CD4-positive, alpha-beta T cell treated with Interleukin-21 for 1 hour (primary cell): ENCODE measurements at regions not wholly inside any gene's neighbourhood (a gene's known extent, or its start where the extent isn't known, plus 50 kb on each side); places are given as distances from the start of the nearest gene placed in this dataset.

Source experiments
- DNase-seq: peaks from one replicate; pipeline ENCODE4 v3.0.0-alpha.2; 2020

- no peak for DNase-seq
Observed at GRCh38 chr7:52325237-52325636, 710.2 kb upstream of the POM121L12 start.

- no peak for DNase-seq
Observed at GRCh38 chr7:52323202-52323746, 712.2 kb upstream of the POM121L12 start.

- no peak for DNase-seq
Observed at GRCh38 chr7:52320610-52321009, 714.8 kb upstream of the POM121L12 start.

- no peak for DNase-seq
Observed at GRCh38 chr7:52317921-52318320, 717.5 kb upstream of the POM121L12 start.

GRCh38 chr7:52311886-52312285 is 723.5 kb upstream of the POM121L12 start:
- no peak for DNase-seq

GRCh38 chr7:52309631-52310030 is 725.8 kb upstream of the POM121L12 start:
- DNase-seq: no peak

GRCh38 chr7:52302765-52303520 is 732.5 kb upstream of the POM121L12 start:
- no peak for DNase-seq

GRCh38 chr7:52297128-52297527 is 738.3 kb upstream of the POM121L12 start:
- no peak for DNase-seq

- DNase-seq: no peak
Observed at GRCh38 chr7:52294942-52295341, 740.5 kb upstream of the POM121L12 start.

- DNase-seq: no peak
Observed at GRCh38 chr7:52289247-52289646, 746.2 kb upstream of the POM121L12 start.

GRCh38 chr7:52287698-52288097 is 747.7 kb upstream of the POM121L12 start:
- DNase-seq: no peak

GRCh38 chr7:52285689-52286088 is 749.7 kb upstream of the POM121L12 start:
- DNase-seq: no peak

- DNase-seq: no peak
Observed at GRCh38 chr7:52283335-52283734, 752.1 kb upstream of the POM121L12 start.

GRCh38 chr7:52273685-52274610 is 761.5 kb upstream of the POM121L12 start:
- no peak for DNase-seq

GRCh38 chr7:52271703-52272102 is 763.7 kb upstream of the POM121L12 start:
- no peak for DNase-seq

GRCh38 chr7:52270301-52270700 is 765.1 kb upstream of the POM121L12 start:
- no peak for DNase-seq

GRCh38 chr7:52269669-52270068 is 765.8 kb upstream of the POM121L12 start:
- no peak for DNase-seq

GRCh38 chr7:52261057-52261456 is 774.4 kb upstream of the POM121L12 start:
- DNase-seq: no peak

GRCh38 chr7:52260046-52260665 is 775.3 kb upstream of the POM121L12 start:
- DNase-seq: no peak

- DNase-seq: no peak
Observed at GRCh38 chr7:52257890-52258289, 777.5 kb upstream of the POM121L12 start.

GRCh38 chr7:52254396-52255010 is 780.9 kb upstream of the POM121L12 start:
- no peak for DNase-seq

- DNase-seq: no peak
Observed at GRCh38 chr7:52253953-52254352, 781.5 kb upstream of the POM121L12 start.

GRCh38 chr7:52249741-52250140 is 785.7 kb upstream of the POM121L12 start:
- no peak for DNase-seq
